HepG2 (cell line): ENCODE measurements at regions not wholly inside any gene's neighbourhood (a gene's known extent, or its start where the extent isn't known, plus 50 kb on each side); places are given as distances from the start of the nearest gene placed in this dataset.

Source experiments
- ERF ChIP-seq: IDR thresholded peaks from 2 replicates; pipeline ENCODE4 v1.6.1; 2018; ENCODE audit warnings: missing biosample characterization, missing genetic modification reagents
- KAT7 ChIP-seq: IDR thresholded peaks from 2 replicates; pipeline ENCODE4 v1.6.1; 2018; ENCODE audit warnings: borderline replicate concordance, missing compliant biosample characterization
- ZBTB33 ChIP-seq: sonication (generic); formaldehyde crosslinking; IDR thresholded peaks from 2 replicates; pipeline ENCODE4 v1.4.0; 2020; ENCODE audit warnings: missing genetic modification reagents
- ZNF768 ChIP-seq: sonication (generic); formaldehyde crosslinking; IDR thresholded peaks from 2 replicates; pipeline ENCODE4 v1.4.0; 2020; ENCODE audit warnings: missing genetic modification reagents
- TF ChIP-seq, protein P1 (sequence below): sonication (generic); formaldehyde crosslinking; IDR thresholded peaks from 2 replicates; pipeline ENCODE4 v1.9.0; 2022; ENCODE audit warnings: missing genetic modification reagents, mild to moderate bottlenecking, borderline replicate concordance
- TF ChIP-seq, protein P2 (sequence below): sonication (generic); formaldehyde crosslinking; IDR thresholded peaks from 2 replicates; pipeline ENCODE4 v1.4.0; 2020; ENCODE audit warnings: mild to moderate bottlenecking, missing genetic modification reagents, borderline replicate concordance

DNA sequence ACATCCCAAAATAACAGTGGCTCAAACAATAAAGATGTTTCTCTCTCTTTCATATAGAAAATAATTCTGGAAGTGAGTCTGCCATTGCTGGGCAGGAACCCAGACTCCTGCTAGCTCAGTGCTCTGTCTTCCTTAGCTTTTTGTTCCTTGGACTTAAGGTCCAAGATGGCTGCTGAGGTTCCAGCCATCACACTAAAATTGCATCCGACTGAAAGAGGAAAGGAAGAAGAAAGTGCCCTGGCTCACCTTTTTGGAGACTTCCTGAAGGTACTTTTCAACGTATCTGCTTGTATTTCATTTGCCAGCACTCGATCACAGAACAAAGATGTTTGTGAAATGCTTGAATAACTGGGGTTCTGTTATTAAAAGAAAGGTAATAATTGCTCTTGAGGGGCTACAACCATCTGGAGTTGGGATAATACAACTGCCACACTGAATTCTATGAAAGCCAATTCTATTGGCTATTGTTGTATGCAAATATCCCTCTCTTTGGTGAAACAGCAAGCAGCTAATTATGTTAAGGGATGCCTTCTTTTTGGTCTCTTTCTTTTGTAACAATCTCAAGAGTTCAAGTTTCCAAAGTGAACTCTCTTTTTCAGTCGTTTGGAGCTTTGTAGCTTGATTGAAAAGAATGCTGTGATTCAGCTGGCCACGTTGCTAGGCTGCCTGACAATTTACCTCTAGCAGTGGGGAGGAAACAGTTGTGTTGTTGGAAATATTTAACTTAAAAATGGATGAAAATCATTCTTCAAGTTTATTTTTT, 83.9 kb downstream of the BAMBI start (continued):
- TF ChIP-seq ZNF768 (CRISPR knock-in tag) = no peak
- TF ChIP-seq ERF = no peak
- TF ChIP-seq, protein P1, sequence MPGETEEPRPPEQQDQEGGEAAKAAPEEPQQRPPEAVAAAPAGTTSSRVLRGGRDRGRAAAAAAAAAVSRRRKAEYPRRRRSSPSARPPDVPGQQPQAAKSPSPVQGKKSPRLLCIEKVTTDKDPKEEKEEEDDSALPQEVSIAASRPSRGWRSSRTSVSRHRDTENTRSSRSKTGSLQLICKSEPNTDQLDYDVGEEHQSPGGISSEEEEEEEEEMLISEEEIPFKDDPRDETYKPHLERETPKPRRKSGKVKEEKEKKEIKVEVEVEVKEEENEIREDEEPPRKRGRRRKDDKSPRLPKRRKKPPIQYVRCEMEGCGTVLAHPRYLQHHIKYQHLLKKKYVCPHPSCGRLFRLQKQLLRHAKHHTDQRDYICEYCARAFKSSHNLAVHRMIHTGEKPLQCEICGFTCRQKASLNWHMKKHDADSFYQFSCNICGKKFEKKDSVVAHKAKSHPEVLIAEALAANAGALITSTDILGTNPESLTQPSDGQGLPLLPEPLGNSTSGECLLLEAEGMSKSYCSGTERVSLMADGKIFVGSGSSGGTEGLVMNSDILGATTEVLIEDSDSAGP (CRISPR knock-in tag) = no peak
- TF ChIP-seq ZBTB33 = no peak
- TF ChIP-seq, protein P2, sequence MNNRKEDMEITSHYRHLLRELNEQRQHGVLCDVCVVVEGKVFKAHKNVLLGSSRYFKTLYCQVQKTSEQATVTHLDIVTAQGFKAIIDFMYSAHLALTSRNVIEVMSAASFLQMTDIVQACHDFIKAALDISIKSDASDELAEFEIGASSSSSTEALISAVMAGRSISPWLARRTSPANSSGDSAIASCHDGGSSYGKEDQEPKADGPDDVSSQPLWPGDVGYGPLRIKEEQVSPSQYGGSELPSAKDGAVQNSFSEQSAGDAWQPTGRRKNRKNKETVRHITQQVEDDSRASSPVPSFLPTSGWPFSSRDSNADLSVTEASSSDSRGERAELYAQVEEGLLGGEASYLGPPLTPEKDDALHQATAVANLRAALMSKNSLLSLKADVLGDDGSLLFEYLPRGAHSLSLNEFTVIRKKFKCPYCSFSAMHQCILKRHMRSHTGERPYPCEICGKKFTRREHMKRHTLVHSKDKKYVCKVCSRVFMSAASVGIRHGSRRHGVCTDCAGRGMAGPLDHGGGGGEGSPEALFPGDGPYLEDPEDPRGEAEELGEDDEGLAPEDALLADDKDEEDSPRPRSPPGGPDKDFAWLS (CRISPR knock-in tag) = no peak
- no peak for TF ChIP-seq KAT7 (CRISPR knock-in tag)
